ENCODE measurements at regions not wholly inside any gene's neighbourhood (a gene's known extent, or its start where the extent isn't known, plus 50 kb on each side); places are given as distances from the start of the nearest gene placed in this dataset.

GRCh38 chr5:7210549-7210948, 185.4 kb upstream of the ADCY2 start:
- TF ChIP-seq, protein P1, sequence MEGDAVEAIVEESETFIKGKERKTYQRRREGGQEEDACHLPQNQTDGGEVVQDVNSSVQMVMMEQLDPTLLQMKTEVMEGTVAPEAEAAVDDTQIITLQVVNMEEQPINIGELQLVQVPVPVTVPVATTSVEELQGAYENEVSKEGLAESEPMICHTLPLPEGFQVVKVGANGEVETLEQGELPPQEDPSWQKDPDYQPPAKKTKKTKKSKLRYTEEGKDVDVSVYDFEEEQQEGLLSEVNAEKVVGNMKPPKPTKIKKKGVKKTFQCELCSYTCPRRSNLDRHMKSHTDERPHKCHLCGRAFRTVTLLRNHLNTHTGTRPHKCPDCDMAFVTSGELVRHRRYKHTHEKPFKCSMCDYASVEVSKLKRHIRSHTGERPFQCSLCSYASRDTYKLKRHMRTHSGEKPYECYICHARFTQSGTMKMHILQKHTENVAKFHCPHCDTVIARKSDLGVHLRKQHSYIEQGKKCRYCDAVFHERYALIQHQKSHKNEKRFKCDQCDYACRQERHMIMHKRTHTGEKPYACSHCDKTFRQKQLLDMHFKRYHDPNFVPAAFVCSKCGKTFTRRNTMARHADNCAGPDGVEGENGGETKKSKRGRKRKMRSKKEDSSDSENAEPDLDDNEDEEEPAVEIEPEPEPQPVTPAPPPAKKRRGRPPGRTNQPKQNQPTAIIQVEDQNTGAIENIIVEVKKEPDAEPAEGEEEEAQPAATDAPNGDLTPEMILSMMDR (conservative IDR thresholded peaks at IDR 0.05; ENCODE audit: low read depth, low read length) = no peak
- TF ChIP-seq EZH2 (IDR thresholded peaks at IDR 0.05; ENCODE audit: borderline replicate concordance, low read depth, low read length, poor library complexity, severe bottlenecking) = no peak

Data from A673 (cell line).